IMR-90 (cell line): ENCODE measurements at regions not wholly inside any gene's neighbourhood (a gene's known extent, or its start where the extent isn't known, plus 50 kb on each side); places are given as distances from the start of the nearest gene placed in this dataset.

Experiments
- ATAC-seq: fragments of 200-7000 bp; cut with Tn5 transposase; 2 replicates; pipeline ENCODE4 v1.9.1; 2020; ENCODE audit warnings: low read depth, mild to moderate bottlenecking, moderate library complexity
- BruUV-seq: library from RNA; stranded (reverse); fragments of 400-500 nt; replicated peaks from 2 replicates; lab custom pipeline; 2021; lab: Mats Ljungman, UMichigan
- CTCF ChIA-PET: fragments of 300-600 bp; formaldehyde crosslinking; extraction: SDS; loops from one replicate; lab custom pipeline; 2021; ENCODE audit warnings: antibody characterized with exemption; lab: Yijun Ruan, JAX
- POLR2A ChIA-PET: fragments of 300-600 bp; sonication (Branson Sonifier 250); formaldehyde crosslinking; loops from one replicate; lab custom pipeline; 2022; ENCODE audit warnings: antibody characterized with exemption; ENCODE audit not compliant: unreplicated experiment; lab: Charles Lee
- DNase-seq: peaks from one replicate; pipeline ENCODE4 v3.0.0; 2013
- H2AFZ ChIP-seq: replicated peaks from 2 replicates; pipeline ENCODE3; 2013; ENCODE audit warnings: low read length, mild to moderate bottlenecking; ENCODE audit not compliant: poor library complexity
- H2AK5ac ChIP-seq: 2 replicates; pipeline ENCODE4 v1.6.1; 2013; ENCODE audit warnings: low read depth, low read length, inconsistent platforms
- H2AK9ac ChIP-seq: replicated peaks from 2 replicates; pipeline ENCODE3; 2013; ENCODE audit warnings: mild to moderate bottlenecking, low read depth, low read length, moderate library complexity; ENCODE audit not compliant: poor library complexity
- H2BK120ac ChIP-seq: 2 replicates; pipeline ENCODE4 v1.6.1; 2013; ENCODE audit warnings: low read depth, low read length, inconsistent platforms
- H2BK15ac ChIP-seq: 3 replicates; pipeline ENCODE4 v1.6.1; 2013; ENCODE audit warnings: low read depth, low read length, inconsistent platforms
- H2BK20ac ChIP-seq: 2 replicates; pipeline ENCODE4 v1.6.1; 2013; ENCODE audit warnings: low read depth, mild to moderate bottlenecking, inconsistent platforms, low read length, moderate library complexity
- H2BK5ac ChIP-seq: 2 replicates; pipeline ENCODE4 v1.6.1; 2013; ENCODE audit warnings: mild to moderate bottlenecking, low read depth, low read length, inconsistent platforms; ENCODE audit not compliant: poor library complexity, severe bottlenecking
- H3K14ac ChIP-seq: replicated peaks from 2 replicates; pipeline ENCODE4 v1.6.1; 2013; ENCODE audit warnings: low read depth, low read length, inconsistent platforms
- H3K18ac ChIP-seq: 2 replicates; pipeline ENCODE4 v1.6.1; 2013; ENCODE audit warnings: low read depth, low read length, control low read depth
- H3K23ac ChIP-seq: 2 replicates; pipeline ENCODE4 v1.6.1; 2013; ENCODE audit warnings: low read depth, low read length, inconsistent platforms
- H3K27ac ChIP-seq: 2 replicates; pipeline ENCODE4 v1.5.1; 2013; ENCODE audit warnings: mild to moderate bottlenecking, control low read depth, low read length; ENCODE audit not compliant: insufficient read depth
- H3K27me3 ChIP-seq: 2 replicates; pipeline ENCODE4 v1.6.1; 2013; ENCODE audit warnings: low read length; ENCODE audit not compliant: control insufficient read depth, insufficient read depth
- H3K36me3 ChIP-seq: 2 replicates; pipeline ENCODE4 v1.6.1; 2013; ENCODE audit warnings: low read length, mixed read lengths; ENCODE audit not compliant: control insufficient read depth, insufficient read depth
- H3K4ac ChIP-seq: 2 replicates; pipeline ENCODE4 v1.6.1; 2013; ENCODE audit warnings: low read depth, low read length, inconsistent platforms
- H3K4me1 ChIP-seq: 2 replicates; pipeline ENCODE4 v1.6.1; 2013; ENCODE audit warnings: low read length, mixed read lengths; ENCODE audit not compliant: control insufficient read depth, insufficient read depth
- H3K4me2 ChIP-seq: 2 replicates; pipeline ENCODE4 v1.6.1; 2013; ENCODE audit warnings: low read depth, mild to moderate bottlenecking, control low read depth, low read length, moderate library complexity
- H3K4me3 ChIP-seq: 2 replicates; pipeline ENCODE4 v1.5.1; 2013; ENCODE audit warnings: low read depth, mild to moderate bottlenecking, control low read depth, low read length, moderate library complexity; ENCODE audit not compliant: insufficient read depth
- H3K56ac ChIP-seq: 2 replicates; pipeline ENCODE4 v1.6.1; 2013; ENCODE audit warnings: low read length, inconsistent platforms; ENCODE audit not compliant: insufficient read depth; ENCODE audit errors: extremely low read depth
- H3K79me1 ChIP-seq, 2 experiments: 2 replicates each; pipeline ENCODE4 v1.6.1; 2013; ENCODE audit warnings: low read length in 2 of 2, inconsistent platforms in 1 of 2, low read depth in 1 of 2
- H3K9ac ChIP-seq: 2 replicates; pipeline ENCODE4 v1.6.1; 2013; ENCODE audit warnings: low read depth, low read length, control low read depth
- H3K9me1 ChIP-seq: 2 replicates; pipeline ENCODE4 v1.6.1; 2013; ENCODE audit warnings: low read length, inconsistent platforms; ENCODE audit not compliant: insufficient read depth
- H3K9me3 ChIP-seq: 2 replicates; pipeline ENCODE4 v1.6.1; 2013; ENCODE audit warnings: low read length; ENCODE audit not compliant: control insufficient read depth, insufficient read depth
- H4K20me1 ChIP-seq: 2 replicates; pipeline ENCODE4 v1.6.1; 2013; ENCODE audit warnings: low read length, inconsistent platforms; ENCODE audit not compliant: insufficient read depth
- H4K5ac ChIP-seq: 2 replicates; pipeline ENCODE4 v1.6.1; 2013; ENCODE audit warnings: mild to moderate bottlenecking, low read depth, low read length, control low read depth
- H4K8ac ChIP-seq, 2 experiments: 2 replicates each; pipeline ENCODE4 v1.6.1; 2013; ENCODE audit warnings: low read depth in 2 of 2, low read length in 2 of 2, control low read depth in 1 of 2, inconsistent platforms in 1 of 2
- H4K91ac ChIP-seq: 2 replicates; pipeline ENCODE4 v1.6.1; 2013; ENCODE audit warnings: low read depth, low read length, inconsistent platforms; ENCODE audit not compliant: insufficient read depth
- CHD1 ChIP-seq: IDR thresholded peaks from 2 replicates; pipeline ENCODE4 v1.6.1; 2012; ENCODE audit warnings: low read depth, low read length, improper control_type of control experiment
- FOS ChIP-seq: fragments of 150-350 bp; IDR thresholded peaks from 2 replicates; pipeline ENCODE4 v1.6.1; 2016; ENCODE audit warnings: low read depth, low read length
- RCOR1 ChIP-seq: IDR thresholded peaks from 2 replicates; pipeline ENCODE4 v1.6.1; 2012; ENCODE audit warnings: mild to moderate bottlenecking, low read length, improper control_type of control experiment; ENCODE audit not compliant: insufficient replicate concordance
- WGBS, 2 experiments: methylation state at CpG; one replicate each; pipeline versions ENCODE4 v1.1.5 to v1.1.7; 2013; ENCODE audit warnings: missing lambda C conversion rate in 2 of 2; ENCODE audit not compliant: insufficient read length in 1 of 2; ENCODE audit errors: extremely low coverage in 2 of 2; 5-methylcytosine and 5-hydroxymethylcytosine counted together
- dilution Hi-C: fragments of 300-500 bp; cut with HindIII; formaldehyde crosslinking; loops from one replicate; pipeline ENCODE4 v1.14.3; 2018; ENCODE audit warnings: low sequenced_read_pairs; ENCODE audit not compliant: unreplicated experiment
- in situ Hi-C: fragments of 300-500 bp; cut with MboI; formaldehyde crosslinking; loops from 3 replicates; pipeline ENCODE4 v1.14.3; 2019; ENCODE audit warnings: low sequenced_read_pairs, inconsistent platforms, mixed read lengths
- intact Hi-C: fragments of 100-400 bp; cut with micrococcal nuclease; formaldehyde crosslinking; loops from 2 replicates; pipeline ENCODE4 v1.10.0; 2022

DNA sequence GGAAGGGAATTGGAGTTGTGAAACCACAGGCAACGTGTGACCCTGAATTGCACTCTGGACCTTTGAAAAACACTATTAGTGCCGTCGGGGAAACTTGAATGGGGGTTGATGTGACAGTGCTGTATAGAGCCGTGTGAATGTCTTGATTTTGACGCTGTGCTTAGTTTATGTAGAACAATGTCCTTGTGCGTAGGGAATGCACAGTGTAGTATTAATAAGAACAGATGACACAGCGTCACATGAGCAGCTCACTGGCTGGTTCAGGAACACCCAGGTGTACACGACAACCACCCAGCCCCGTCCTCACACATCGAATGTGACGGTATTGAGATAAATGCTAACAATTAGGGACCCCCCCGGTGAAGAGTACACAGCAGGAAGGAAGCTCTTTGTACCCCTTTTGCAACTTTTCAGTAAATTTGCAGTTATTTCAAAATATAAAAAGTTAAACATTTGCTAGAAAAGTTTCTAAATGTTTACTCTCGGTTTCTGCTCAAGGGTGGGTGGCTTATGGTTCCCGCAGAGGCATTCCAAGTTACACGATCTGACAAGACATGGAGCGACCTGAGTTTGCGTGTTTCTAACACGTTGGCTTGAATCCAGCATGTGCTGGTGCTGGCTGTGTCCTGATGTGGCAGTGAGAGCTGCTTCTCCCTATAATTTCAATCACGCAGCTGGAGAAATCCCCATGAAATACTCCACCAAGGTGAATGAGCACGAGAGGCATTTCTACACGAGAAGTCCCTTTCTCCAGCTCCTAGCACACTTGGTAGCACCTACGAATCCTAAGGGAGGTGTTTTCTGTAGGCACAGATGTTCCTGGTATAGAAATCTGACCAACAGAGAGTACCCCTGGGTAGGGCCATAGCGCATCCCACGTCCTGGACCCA, 208.0 kb upstream of the EXOC2 start (continued):
- no peak for TF ChIP-seq FOS

DNA sequence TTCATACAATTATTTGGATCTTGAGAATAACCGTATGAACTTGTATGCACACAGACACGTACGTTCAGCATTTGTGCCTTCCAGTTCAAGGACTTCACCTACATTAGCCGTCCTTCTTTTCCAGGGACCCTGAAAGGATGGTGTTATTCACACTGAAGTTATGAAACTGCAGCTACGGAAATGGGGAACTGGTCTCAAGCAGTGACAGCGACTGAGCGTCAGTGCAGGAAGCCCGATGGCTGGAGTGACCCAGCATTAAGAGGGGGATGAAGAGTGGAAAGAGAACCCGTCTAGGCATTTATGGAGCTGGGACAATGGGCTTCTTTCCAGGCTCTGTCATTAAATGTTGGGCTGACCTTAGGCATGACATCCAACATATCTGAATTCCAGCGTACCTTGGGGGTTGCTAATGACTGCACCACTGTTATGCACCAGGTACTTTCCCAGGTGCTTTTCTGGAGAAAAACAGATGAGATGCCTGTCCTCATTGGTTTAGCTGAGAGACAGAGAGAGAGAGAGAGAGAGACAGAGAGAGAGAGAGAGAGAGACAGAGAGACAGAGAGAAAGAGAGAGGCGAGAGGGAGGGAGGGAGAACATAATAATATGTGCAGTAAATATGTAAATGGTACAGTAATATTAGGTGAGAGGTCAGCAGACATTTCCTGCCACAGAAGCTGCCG, 204.7 kb upstream of the EXOC2 start:
- Histone ChIP-seq H3K9ac (no peak overlapping the region), H4K91ac (no peak overlapping the region), H2AFZ (no peak overlapping the region), H4K20me1 (no peaks in the 10 kb centered on the region), H3K79me1 (no peaks in the 10 kb centered on the region), H3K14ac (no peak overlapping the region), H3K4me3 (no peak overlapping the region), H3K27me3 (peaks cover 23% of the 10 kb centered on the region), H3K36me3 (no peaks in the 10 kb centered on the region), H4K5ac (no peak overlapping the region), H2BK5ac (no peak overlapping the region), H3K9me1 (no peaks in the 10 kb centered on the region), H3K4me2 (no peak overlapping the region), H2BK120ac (no peak overlapping the region), H4K8ac (no peak overlapping the region), H3K18ac (no peak overlapping the region), H2BK20ac (no peak overlapping the region), H2AK5ac (no peak overlapping the region), H3K9me3 (no peaks in the 10 kb centered on the region), H3K56ac (no peak overlapping the region), H3K27ac (no peak overlapping the region), H2AK9ac (no peak overlapping the region), H3K4me1 (no peaks in the 10 kb centered on the region; the same call in 1 of the 2 replicates), H3K23ac (no peak overlapping the region), H3K4ac (no peak overlapping the region), H2BK15ac (no peak overlapping the region)
- 93% methylated on average over 6 of the region's 12 CpGs; no CpG with 5 or more reads in 1 of the 2 experiments for WGBS, 2 experiments
- ChIA-PET POLR2A (no interaction called here), CTCF (no interaction called here)
- dilution Hi-C loops, result no loop called here
- DNase-seq, result no peak
- in situ Hi-C loops, result no loop called here
- BruUV-seq, result no TSS peak
- TF ChIP-seq CHD1, result no peak
- TF ChIP-seq RCOR1, result no peak
- intact Hi-C loops, result no loop called here
- no peak for ATAC-seq
